ENCODE measurements at regions not wholly inside any gene's neighbourhood (a gene's known extent, or its start where the extent isn't known, plus 50 kb on each side); places are given as distances from the start of the nearest gene placed in this dataset.
A peak's percentile ranks its signal among the peaks of the same experiment; 100 is the strongest.

- H3K27me3 ChIP-seq (ENCODE audit: insufficient read depth, low read depth, low read length), result no peaks in the 10 kb centered on the region
- no peaks in the 10 kb centered on the region for H3F3A ChIP-seq (ENCODE audit: insufficient read depth, low read length, poor library complexity, severe bottlenecking)
- no peaks in the 10 kb centered on the region for H3K79me2 ChIP-seq (replicated peaks; ENCODE audit: insufficient read depth, low read length)
- no peaks in the 10 kb centered on the region for H3K36me3 ChIP-seq (ENCODE audit: insufficient read depth, low read length)
- H3K4me2 ChIP-seq (ENCODE audit: low read length), result no peak overlapping the region
- no peak overlapping the region for H3K9ac ChIP-seq (ENCODE audit: low read length)
- no peak overlapping the region for H2AFZ ChIP-seq (ENCODE audit: low read depth, low read length)
- no peaks in the 10 kb centered on the region for H4K20me1 ChIP-seq (ENCODE audit: insufficient read depth)
- H3K9me2 ChIP-seq (ENCODE audit: insufficient read depth, low read length), result no peaks in the 10 kb centered on the region
- H3K9me3 ChIP-seq (ENCODE audit: low read length), result no peaks in the 10 kb centered on the region
- peak overlapping the region; percentile 29 for H3K27ac ChIP-seq (ENCODE audit: low read length)
- no peak for TF ChIP-seq MXI1 (conservative IDR thresholded peaks at IDR 0.05; ENCODE audit: poor library complexity, severe bottlenecking)
- TF ChIP-seq EZH2 (IDR thresholded peaks at IDR 0.05; ENCODE audit: borderline replicate concordance, insufficient read depth, low read length, poor library complexity, severe bottlenecking), result no peak
- no peak for TF ChIP-seq RAD21 (conservative IDR thresholded peaks at IDR 0.05)
- TF ChIP-seq REST (IDR thresholded peaks at IDR 0.05; ENCODE audit: borderline replicate concordance), result no peak
- no peak for TF ChIP-seq TAF1 (IDR thresholded peaks at IDR 0.05; ENCODE audit: low read depth)
- H3K4me3 ChIP-seq (ENCODE audit: low read length), result no peak overlapping the region
Measured at GRCh38 chr2:66920415-66920814, 476.7 kb upstream of the ETAA1 start.

GRCh38 chr2:66925128-66925527, 472.0 kb upstream of the ETAA1 start:
- no peak overlapping the region for H3K4me2 ChIP-seq (ENCODE audit: low read length)
- H3K9me2 ChIP-seq (ENCODE audit: insufficient read depth, low read length), result no peaks in the 10 kb centered on the region
- H3K27me3 ChIP-seq (ENCODE audit: insufficient read depth, low read depth, low read length), result no peaks in the 10 kb centered on the region
- no peaks in the 10 kb centered on the region for H4K20me1 ChIP-seq (ENCODE audit: insufficient read depth)
- H2AFZ ChIP-seq (ENCODE audit: low read depth, low read length), result no peak overlapping the region
- peaks cover 4% of the 10 kb centered on the region for H3F3A ChIP-seq (ENCODE audit: insufficient read depth, low read length, poor library complexity, severe bottlenecking)
- H3K9me3 ChIP-seq (ENCODE audit: low read length), result no peaks in the 10 kb centered on the region
- TF ChIP-seq EZH2 (IDR thresholded peaks at IDR 0.05; ENCODE audit: borderline replicate concordance, insufficient read depth, low read length, poor library complexity, severe bottlenecking) (no peak), REST (IDR thresholded peaks at IDR 0.05; ENCODE audit: borderline replicate concordance) (no peak)
- H3K36me3 ChIP-seq (ENCODE audit: insufficient read depth, low read length), result no peaks in the 10 kb centered on the region
- H3K27ac ChIP-seq (ENCODE audit: low read length), result peak overlapping the region; percentile 97
- no peaks in the 10 kb centered on the region for H3K79me2 ChIP-seq (replicated peaks; ENCODE audit: insufficient read depth, low read length)
- no peak overlapping the region for H3K4me3 ChIP-seq (ENCODE audit: low read length)
- no peak overlapping the region for H3K9ac ChIP-seq (ENCODE audit: low read length)

GRCh38 chr2:66926594-66927112, 470.5 kb upstream of the ETAA1 start:
- Histone ChIP-seq H4K20me1 (ENCODE audit: insufficient read depth) (no peaks in the 10 kb centered on the region), H3K79me2 (replicated peaks; ENCODE audit: insufficient read depth, low read length) (no peaks in the 10 kb centered on the region), H3K9ac (ENCODE audit: low read length) (peak overlapping the region; percentile 60), H3K36me3 (ENCODE audit: insufficient read depth, low read length) (no peaks in the 10 kb centered on the region), H3K9me2 (ENCODE audit: insufficient read depth, low read length) (no peaks in the 10 kb centered on the region), H3K9me3 (ENCODE audit: low read length) (no peaks in the 10 kb centered on the region), H3K27ac (ENCODE audit: low read length) (peak overlapping the region; percentile 97), H2AFZ (ENCODE audit: low read depth, low read length) (peak overlapping the region; percentile 51), H3K4me3 (ENCODE audit: low read length) (peak overlapping the region; percentile 48), H3F3A (ENCODE audit: insufficient read depth, low read length, poor library complexity, severe bottlenecking) (peaks cover 4% of the 10 kb centered on the region), H3K4me2 (ENCODE audit: low read length) (peak overlapping the region; percentile 56), H3K27me3 (ENCODE audit: insufficient read depth, low read depth, low read length) (no peaks in the 10 kb centered on the region)
- TF ChIP-seq EP300 (conservative IDR thresholded peaks at IDR 0.05; ENCODE audit: poor library complexity, severe bottlenecking) (peak; percentile 97), MXI1 (conservative IDR thresholded peaks at IDR 0.05; ENCODE audit: poor library complexity, severe bottlenecking) (peak; percentile 59), CTCF (IDR thresholded peaks at IDR 0.05; ENCODE audit: poor library complexity, severe bottlenecking) (no peak), RAD21 (conservative IDR thresholded peaks at IDR 0.05) (peak; percentile 52), TAF1 (IDR thresholded peaks at IDR 0.05; ENCODE audit: low read depth) (no peak), POLR2AphosphoS5 (IDR thresholded peaks at IDR 0.05) (peak; percentile 71), REST (IDR thresholded peaks at IDR 0.05; ENCODE audit: borderline replicate concordance) (peak; percentile 92), EZH2 (IDR thresholded peaks at IDR 0.05; ENCODE audit: borderline replicate concordance, insufficient read depth, low read length, poor library complexity, severe bottlenecking) (no peak)
